H9 (cell line): ENCODE measurements at regions not wholly inside any gene's neighbourhood (a gene's known extent, or its start where the extent isn't known, plus 50 kb on each side); places are given as distances from the start of the nearest gene placed in this dataset.

Experiments
- DNase-seq: peaks from one replicate; pipeline ENCODE4 v3.0.0-alpha.2; 2017
- H2AFZ ChIP-seq: one replicate; pipeline ENCODE4 v1.6.1; 2013; ENCODE audit warnings: mild to moderate bottlenecking, low read length, control low read depth, moderate library complexity
- H2AK5ac ChIP-seq: 2 replicates; pipeline ENCODE4 v1.6.1; 2013; ENCODE audit warnings: low read length, control low read depth, mixed read lengths; ENCODE audit not compliant: insufficient read length
- H2BK120ac ChIP-seq: one replicate; pipeline ENCODE4 v1.6.1; 2013; ENCODE audit warnings: low read depth, mild to moderate bottlenecking, low read length, control low read depth, inconsistent platforms; ENCODE audit not compliant: poor library complexity, severe bottlenecking
- H2BK12ac ChIP-seq: 2 replicates; pipeline ENCODE4 v1.6.1; 2013; ENCODE audit warnings: low read length, control low read depth, mixed read lengths, low read depth; ENCODE audit not compliant: insufficient read length
- H2BK15ac ChIP-seq: 2 replicates; pipeline ENCODE4 v1.6.1; 2013; ENCODE audit warnings: low read depth, low read length, control low read depth
- H2BK20ac ChIP-seq: one replicate; pipeline ENCODE4 v1.6.1; 2013; ENCODE audit warnings: low read depth, mild to moderate bottlenecking, low read length, control low read depth, inconsistent platforms; ENCODE audit not compliant: poor library complexity, severe bottlenecking
- H2BK5ac ChIP-seq: 2 replicates; pipeline ENCODE4 v1.6.1; 2013; ENCODE audit warnings: low read length, control low read depth, mixed read lengths; ENCODE audit not compliant: insufficient read length
- H3K14ac ChIP-seq: 2 replicates; pipeline ENCODE4 v1.6.1; 2013; ENCODE audit warnings: low read length, control low read depth; ENCODE audit not compliant: insufficient read depth
- H3K18ac ChIP-seq: 2 replicates; pipeline ENCODE4 v1.6.1; 2013; ENCODE audit warnings: low read depth, mild to moderate bottlenecking, mixed read lengths, low read length, control low read depth; ENCODE audit not compliant: insufficient read length
- H3K23ac ChIP-seq: 2 replicates; pipeline ENCODE4 v1.6.1; 2013; ENCODE audit warnings: low read length, control low read depth, mixed read lengths, low read depth; ENCODE audit not compliant: insufficient read length
- H3K23me2 ChIP-seq: 2 replicates; pipeline ENCODE4 v1.6.1; 2013; ENCODE audit warnings: low read depth, mild to moderate bottlenecking, mixed read lengths, low read length, control low read depth; ENCODE audit not compliant: insufficient read length, poor library complexity, severe bottlenecking
- H3K27ac ChIP-seq: 2 replicates; pipeline ENCODE4 v1.5.1; 2013; ENCODE audit warnings: low read length, control low read depth, mixed read lengths, low read depth; ENCODE audit not compliant: insufficient read length
- H3K27me3 ChIP-seq: 2 replicates; pipeline ENCODE4 v1.6.1; 2013; ENCODE audit warnings: low read length, control low read depth, inconsistent platforms; ENCODE audit not compliant: insufficient read depth
- H3K4ac ChIP-seq: 2 replicates; pipeline ENCODE4 v1.6.1; 2013; ENCODE audit warnings: low read depth, mild to moderate bottlenecking, control low read depth, inconsistent platforms, low read length, moderate library complexity
- H3K4me1 ChIP-seq: 2 replicates; pipeline ENCODE4 v1.6.1; 2013; ENCODE audit warnings: low read length, control low read depth, inconsistent platforms; ENCODE audit not compliant: insufficient read depth
- H3K4me2 ChIP-seq: 2 replicates; pipeline ENCODE4 v1.6.1; 2013; ENCODE audit warnings: low read length, control low read depth, mixed read lengths; ENCODE audit not compliant: insufficient read length, insufficient read depth
- H3K56ac ChIP-seq: 2 replicates; pipeline ENCODE4 v1.6.1; 2013; ENCODE audit warnings: low read depth, mild to moderate bottlenecking, mixed read lengths, low read length, control low read depth; ENCODE audit not compliant: insufficient read length
- H3K79me1 ChIP-seq: 2 replicates; pipeline ENCODE4 v1.6.1; 2013; ENCODE audit warnings: low read depth, mild to moderate bottlenecking, moderate library complexity, low read length, control low read depth, inconsistent platforms; ENCODE audit not compliant: insufficient read depth, poor library complexity, severe bottlenecking
- H3K79me2 ChIP-seq: 2 replicates; pipeline ENCODE4 v1.6.1; 2013; ENCODE audit warnings: low read length, control low read depth, inconsistent platforms; ENCODE audit not compliant: insufficient read depth
- H3K9ac ChIP-seq: 2 replicates; pipeline ENCODE4 v1.6.1; 2013; ENCODE audit warnings: low read length, control low read depth, mixed read lengths; ENCODE audit not compliant: insufficient read length; ENCODE audit errors: extremely low read depth
- H3K9me3 ChIP-seq: one replicate; pipeline ENCODE4 v1.6.1; 2013; ENCODE audit warnings: low read depth, low read length, inconsistent platforms; ENCODE audit not compliant: control insufficient read depth
- H3T11ph ChIP-seq: one replicate; pipeline ENCODE4 v1.6.1; 2013; ENCODE audit warnings: mild to moderate bottlenecking, low read length, control low read depth, inconsistent platforms
- H4K20me1 ChIP-seq: one replicate; pipeline ENCODE4 v1.6.1; 2013; ENCODE audit not compliant: control insufficient read depth, insufficient read length, insufficient read depth
- H4K5ac ChIP-seq: 2 replicates; pipeline ENCODE4 v1.6.1; 2013; ENCODE audit warnings: low read depth, mild to moderate bottlenecking, mixed read lengths, low read length, control low read depth; ENCODE audit not compliant: insufficient read length
- H4K8ac ChIP-seq: replicated peaks from 2 replicates; pipeline ENCODE4 v1.6.1; 2013; ENCODE audit warnings: low read length, control low read depth, mixed read lengths, low read depth; ENCODE audit not compliant: insufficient read length
- H4K91ac ChIP-seq: 2 replicates; pipeline ENCODE4 v1.6.1; 2013; ENCODE audit warnings: low read depth, mild to moderate bottlenecking, moderate library complexity, mixed read lengths, low read length, control low read depth; ENCODE audit not compliant: insufficient read length
- H3K27ac Mint-ChIP-seq, 3 experiments: 2 replicates in 2 of 3; 3 replicates in 1 of 3; pipeline ENCODE4 v1.8.0; 2020 to 2021; ENCODE audit warnings: mixed read lengths in 3 of 3, mild to moderate bottlenecking in 1 of 3, moderate library complexity in 1 of 3
- H3K27me3 Mint-ChIP-seq: 2 replicates; pipeline ENCODE4 v1.8.0; 2021; ENCODE audit warnings: low read depth, mild to moderate bottlenecking, moderate library complexity, mixed read lengths
- H3K36me3 Mint-ChIP-seq, 3 experiments: 2 replicates in 2 of 3; 3 replicates in 1 of 3; pipeline ENCODE4 v1.8.0; 2020 to 2021; ENCODE audit warnings: low read depth in 3 of 3, mixed read lengths in 3 of 3; ENCODE audit not compliant: insufficient read depth in 1 of 3
- H3K4me1 Mint-ChIP-seq, 2 experiments: 2 replicates each; pipeline ENCODE4 v1.8.0; 2020; ENCODE audit warnings: mixed read lengths in 2 of 2
- H3K4me3 Mint-ChIP-seq, 2 experiments: 2 replicates in 1 of 2; 3 replicates in 1 of 2; pipeline ENCODE4 v1.8.0; 2020 to 2021; ENCODE audit warnings: mild to moderate bottlenecking in 2 of 2, mixed read lengths in 2 of 2, moderate library complexity in 1 of 2
- H3K9me3 Mint-ChIP-seq, 2 experiments: 2 replicates in 1 of 2; 3 replicates in 1 of 2; pipeline ENCODE4 v1.8.0; 2020; ENCODE audit warnings: mild to moderate bottlenecking in 2 of 2, mixed read lengths in 2 of 2, moderate library complexity in 1 of 2
- CTCF ChIP-seq: fragments of 200-600 bp; sonication (generic); conservative IDR thresholded peaks from 3 replicates; pipeline ENCODE4 v1.8.0; 2021; ENCODE audit warnings: antibody characterized with exemption, mild to moderate bottlenecking
- WGBS: extraction: QIAGEN DNeasy Blood & Tissue Kit; methylation state at CpG from one replicate; pipeline ENCODE4 v1.1.7; 2013; ENCODE audit warnings: missing lambda C conversion rate, low lambda C conversion rate, mixed read lengths; ENCODE audit not compliant: insufficient read length; ENCODE audit errors: extremely low coverage; 5-methylcytosine and 5-hydroxymethylcytosine counted together

- no peak overlapping the region for H3K4me2 ChIP-seq
- H2BK20ac ChIP-seq = no peak overlapping the region
- no peak overlapping the region for H4K91ac ChIP-seq
- H4K8ac ChIP-seq = no peak overlapping the region
- Mint-ChIP-seq H3K4me3 (no peak overlapping the region), H3K27me3 (no peaks in the 10 kb centered on the region; the same call in 1 of the 2 replicates), H3K36me3 (no peaks in the 10 kb centered on the region), H3K4me1 (peaks cover 2 to 3% of the 10 kb centered on the region in 2 experiments), H3K9me3 (no peaks in the 10 kb centered on the region), H3K27ac (no peak overlapping the region)
- no peak overlapping the region for H2BK120ac ChIP-seq
- no peak overlapping the region for H2BK5ac ChIP-seq
- no peak overlapping the region for H2AFZ ChIP-seq
- H3K79me1 ChIP-seq = no peaks in the 10 kb centered on the region
- peak; percentile 80 for DNase-seq
- no peak overlapping the region for H2AK5ac ChIP-seq
- H3T11ph ChIP-seq = no peak overlapping the region
- no peak overlapping the region for H2BK15ac ChIP-seq
- no peaks in the 10 kb centered on the region for H4K20me1 ChIP-seq
- no peak overlapping the region for H3K14ac ChIP-seq
- no peak overlapping the region for H3K23ac ChIP-seq
- H4K5ac ChIP-seq = no peak overlapping the region
- H3K56ac ChIP-seq = no peak overlapping the region
- no CpG with 5 or more reads among the region's 8 CpGs for WGBS
- H3K27ac ChIP-seq = no peak overlapping the region
- H3K9ac ChIP-seq = no peak overlapping the region
- H3K4me1 ChIP-seq = no peaks in the 10 kb centered on the region
- peak; percentile 87 for TF ChIP-seq CTCF
- no peak overlapping the region for H3K4ac ChIP-seq
- H2BK12ac ChIP-seq = no peak overlapping the region
- no peaks in the 10 kb centered on the region for H3K79me2 ChIP-seq
- no peaks in the 10 kb centered on the region for H3K23me2 ChIP-seq
- H3K27me3 ChIP-seq = no peaks in the 10 kb centered on the region
- no peaks in the 10 kb centered on the region for H3K9me3 ChIP-seq
- H3K18ac ChIP-seq = no peak overlapping the region
Measured at GRCh38 chr1:75991497-75992114, 59.4 kb upstream of the ASB17 start.
